Sigmoid colon (tissue), 4 donors: ENCODE measurements at regions not wholly inside any gene's neighbourhood (a gene's known extent, or its start where the extent isn't known, plus 50 kb on each side); places are given as distances from the start of the nearest gene placed in this dataset.

ENCODE experiments used
- EP300 ChIP-seq, 4 donors: sonication (generic); formaldehyde crosslinking; IDR thresholded peaks; one replicate each; pipeline ENCODE4 v1.6.1; 2017; ENCODE audit warnings: antibody characterized with exemption in 4 of 4
- POLR2A ChIP-seq, 2 donors: fragments of 450-650 bp; IDR thresholded peaks; one replicate each; pipeline ENCODE4 v1.6.1; 2016; ENCODE audit warnings: antibody characterized with exemption in 2 of 2, mild to moderate bottlenecking in 2 of 2, moderate library complexity in 2 of 2

DNA sequence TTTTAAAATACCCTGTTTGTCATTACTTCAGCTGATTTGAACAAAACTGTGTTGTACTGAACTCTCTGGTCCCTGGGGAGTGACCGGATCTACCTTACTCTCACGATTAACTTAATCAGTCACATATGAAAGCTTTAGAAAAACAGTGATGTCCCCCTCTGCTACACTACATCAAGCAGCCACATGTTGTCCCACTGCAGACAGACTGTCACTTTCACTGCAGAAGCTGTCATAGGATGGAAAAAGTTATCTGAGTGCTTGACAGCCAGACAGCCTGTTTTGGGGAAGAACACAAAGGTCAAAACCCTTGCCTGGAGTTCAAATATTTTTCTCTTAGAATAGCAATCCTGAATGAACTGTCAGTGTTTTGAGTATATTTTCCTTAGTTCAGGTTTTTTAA is 546.4 kb downstream of the DTWD2 start:
- no peak for TF ChIP-seq EP300 (IDR thresholded peaks at IDR 0.05)
- TF ChIP-seq POLR2A (IDR thresholded peaks at IDR 0.05) = no peak
